Spleen (tissue), 7 donors: ENCODE measurements at regions not wholly inside any gene's neighbourhood (a gene's known extent, or its start where the extent isn't known, plus 50 kb on each side); places are given as distances from the start of the nearest gene placed in this dataset.

Experiments used
- POLR2A ChIP-seq, 3 donors: fragments of 450-650 bp; IDR thresholded peaks; one replicate each; pipeline ENCODE4 v1.5.1; 2017; ENCODE audit warnings: antibody characterized with exemption in 3 of 3, mild to moderate bottlenecking in 1 of 3
- POLR2AphosphoS5 ChIP-seq, 3 donors: sonication (generic); formaldehyde crosslinking; IDR thresholded peaks; one replicate each; pipeline ENCODE4 v1.5.1; 2017; ENCODE audit warnings: antibody characterized with exemption in 3 of 3
- TF ChIP-seq, protein P1 (sequence below), 11 experiments: fragments of 200-600 bp in 7 of 11; fragments of 450-650 bp in 4 of 11; sonication (generic) in 4 of 11; IDR thresholded peaks in 8 of 11; conservative IDR thresholded peaks in 3 of 11; 1 replicate in 7 of 11; 2 replicates in 4 of 11; pipeline versions ENCODE4 v1.4.0 to v1.8.0; 2016 to 2021; ENCODE audit warnings: antibody characterized with exemption in 11 of 11, inconsistent platforms in 4 of 11, mild to moderate bottlenecking in 1 of 11
- donor health status: DM: no; HTN: no; CAD: no; lungs with moderate emphysema.
- donor health status: DM: no; HTN: no; CAD: no.
- donor health status: DM: no; HTN: no; CAD: no.

DNA sequence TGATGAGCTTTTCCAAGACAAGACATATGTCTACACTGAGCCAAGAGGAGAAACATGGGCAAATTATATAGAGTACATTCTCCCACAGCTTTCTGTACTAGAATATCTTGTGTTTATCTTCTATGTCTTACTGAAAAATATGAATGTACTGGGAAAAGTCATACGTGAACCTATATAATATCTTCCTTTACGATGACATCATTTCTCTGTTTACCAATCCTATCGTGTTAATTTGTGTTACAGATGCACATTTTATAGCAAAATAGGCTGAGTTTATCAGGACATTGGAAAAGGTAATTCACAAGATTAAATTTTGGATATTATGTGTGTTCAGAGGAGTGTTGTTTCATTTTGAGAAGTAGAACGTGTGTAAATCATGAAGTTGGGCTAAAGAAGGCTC is 452.5 kb upstream of the THRB start:
- TF ChIP-seq, protein P1, sequence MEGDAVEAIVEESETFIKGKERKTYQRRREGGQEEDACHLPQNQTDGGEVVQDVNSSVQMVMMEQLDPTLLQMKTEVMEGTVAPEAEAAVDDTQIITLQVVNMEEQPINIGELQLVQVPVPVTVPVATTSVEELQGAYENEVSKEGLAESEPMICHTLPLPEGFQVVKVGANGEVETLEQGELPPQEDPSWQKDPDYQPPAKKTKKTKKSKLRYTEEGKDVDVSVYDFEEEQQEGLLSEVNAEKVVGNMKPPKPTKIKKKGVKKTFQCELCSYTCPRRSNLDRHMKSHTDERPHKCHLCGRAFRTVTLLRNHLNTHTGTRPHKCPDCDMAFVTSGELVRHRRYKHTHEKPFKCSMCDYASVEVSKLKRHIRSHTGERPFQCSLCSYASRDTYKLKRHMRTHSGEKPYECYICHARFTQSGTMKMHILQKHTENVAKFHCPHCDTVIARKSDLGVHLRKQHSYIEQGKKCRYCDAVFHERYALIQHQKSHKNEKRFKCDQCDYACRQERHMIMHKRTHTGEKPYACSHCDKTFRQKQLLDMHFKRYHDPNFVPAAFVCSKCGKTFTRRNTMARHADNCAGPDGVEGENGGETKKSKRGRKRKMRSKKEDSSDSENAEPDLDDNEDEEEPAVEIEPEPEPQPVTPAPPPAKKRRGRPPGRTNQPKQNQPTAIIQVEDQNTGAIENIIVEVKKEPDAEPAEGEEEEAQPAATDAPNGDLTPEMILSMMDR (IDR thresholded peaks at IDR 0.05 in 8 of 11, conservative IDR thresholded peaks at IDR 0.05 in 3 of 11), result no peak
- no peak for TF ChIP-seq POLR2A (IDR thresholded peaks at IDR 0.05)
- no peak for TF ChIP-seq POLR2AphosphoS5 (IDR thresholded peaks at IDR 0.05)
